HL-60 (cell line): ENCODE measurements at regions not wholly inside any gene's neighbourhood (a gene's known extent, or its start where the extent isn't known, plus 50 kb on each side); places are given as distances from the start of the nearest gene placed in this dataset.

ENCODE experiments used
- DNase-seq, 2 experiments: peaks; one replicate each; pipeline ENCODE4 v3.0.0-alpha.2; 2010 to 2020; ENCODE audit warnings: low read depth in 1 of 2, low spot score in 1 of 2
- H3K27ac ChIP-seq: fragments of 250-450 bp; sonication (Bioruptor Pico); replicated peaks from 2 replicates; pipeline ENCODE4 v1.5.1; 2020; ENCODE audit warnings: mild to moderate bottlenecking, moderate library complexity
- H3K27me3 ChIP-seq: fragments of 250-450 bp; sonication (Bioruptor Pico); 2 replicates; pipeline ENCODE4 v1.5.1; 2021; ENCODE audit warnings: mild to moderate bottlenecking, moderate library complexity; ENCODE audit not compliant: insufficient read depth, poor library complexity, severe bottlenecking
- H3K4me3 ChIP-seq: replicated peaks from 2 replicates; pipeline ENCODE4 v1.5.1; 2011; ENCODE audit warnings: mild to moderate bottlenecking, control low read depth, low read length; ENCODE audit not compliant: insufficient read depth
- GABPA ChIP-seq: IDR thresholded peaks from 2 replicates; pipeline ENCODE4 v1.6.1; 2012; ENCODE audit warnings: low read depth
- POLR2AphosphoS5 ChIP-seq: IDR thresholded peaks from 2 replicates; pipeline ENCODE4 v1.6.1; 2012; ENCODE audit warnings: low read depth
- SPI1 ChIP-seq: IDR thresholded peaks from 2 replicates; pipeline ENCODE4 v1.6.1; 2012; ENCODE audit warnings: low read depth, mild to moderate bottlenecking, borderline replicate concordance
- TF ChIP-seq, protein P1 (sequence below): IDR thresholded peaks from 2 replicates; pipeline ENCODE4 v1.6.1; 2012; ENCODE audit warnings: low read depth; ENCODE audit not compliant: insufficient replicate concordance
- TF ChIP-seq, protein P2 (sequence below): IDR thresholded peaks from one replicate; pipeline ENCODE4 v1.5.1; 2011; ENCODE audit warnings: low read length, control low read depth, inconsistent platforms; ENCODE audit not compliant: insufficient read depth

DNA sequence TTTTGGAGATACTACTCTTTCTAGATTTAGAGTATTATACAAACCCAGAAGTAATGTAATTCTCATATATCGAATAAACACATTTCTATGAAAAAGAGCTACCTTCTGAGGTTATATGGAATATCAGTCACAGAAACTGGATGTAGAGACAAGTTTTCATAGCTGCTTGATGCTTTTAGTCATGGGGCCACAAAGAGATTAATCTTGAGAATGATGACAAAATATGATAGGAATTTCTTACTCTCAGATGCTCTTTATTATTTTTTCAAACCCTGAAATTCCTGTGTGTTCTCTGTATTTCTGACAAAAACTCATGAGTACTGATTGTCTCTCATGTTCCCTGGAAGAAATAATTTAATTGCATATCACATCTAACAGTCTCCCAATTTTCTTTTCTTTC is 662.5 kb downstream of the RAPGEF2 start:
- no peak for TF ChIP-seq POLR2AphosphoS5
- TF ChIP-seq, protein P1, sequence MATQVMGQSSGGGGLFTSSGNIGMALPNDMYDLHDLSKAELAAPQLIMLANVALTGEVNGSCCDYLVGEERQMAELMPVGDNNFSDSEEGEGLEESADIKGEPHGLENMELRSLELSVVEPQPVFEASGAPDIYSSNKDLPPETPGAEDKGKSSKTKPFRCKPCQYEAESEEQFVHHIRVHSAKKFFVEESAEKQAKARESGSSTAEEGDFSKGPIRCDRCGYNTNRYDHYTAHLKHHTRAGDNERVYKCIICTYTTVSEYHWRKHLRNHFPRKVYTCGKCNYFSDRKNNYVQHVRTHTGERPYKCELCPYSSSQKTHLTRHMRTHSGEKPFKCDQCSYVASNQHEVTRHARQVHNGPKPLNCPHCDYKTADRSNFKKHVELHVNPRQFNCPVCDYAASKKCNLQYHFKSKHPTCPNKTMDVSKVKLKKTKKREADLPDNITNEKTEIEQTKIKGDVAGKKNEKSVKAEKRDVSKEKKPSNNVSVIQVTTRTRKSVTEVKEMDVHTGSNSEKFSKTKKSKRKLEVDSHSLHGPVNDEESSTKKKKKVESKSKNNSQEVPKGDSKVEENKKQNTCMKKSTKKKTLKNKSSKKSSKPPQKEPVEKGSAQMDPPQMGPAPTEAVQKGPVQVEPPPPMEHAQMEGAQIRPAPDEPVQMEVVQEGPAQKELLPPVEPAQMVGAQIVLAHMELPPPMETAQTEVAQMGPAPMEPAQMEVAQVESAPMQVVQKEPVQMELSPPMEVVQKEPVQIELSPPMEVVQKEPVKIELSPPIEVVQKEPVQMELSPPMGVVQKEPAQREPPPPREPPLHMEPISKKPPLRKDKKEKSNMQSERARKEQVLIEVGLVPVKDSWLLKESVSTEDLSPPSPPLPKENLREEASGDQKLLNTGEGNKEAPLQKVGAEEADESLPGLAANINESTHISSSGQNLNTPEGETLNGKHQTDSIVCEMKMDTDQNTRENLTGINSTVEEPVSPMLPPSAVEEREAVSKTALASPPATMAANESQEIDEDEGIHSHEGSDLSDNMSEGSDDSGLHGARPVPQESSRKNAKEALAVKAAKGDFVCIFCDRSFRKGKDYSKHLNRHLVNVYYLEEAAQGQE, result no peak
- TF ChIP-seq, protein P2, sequence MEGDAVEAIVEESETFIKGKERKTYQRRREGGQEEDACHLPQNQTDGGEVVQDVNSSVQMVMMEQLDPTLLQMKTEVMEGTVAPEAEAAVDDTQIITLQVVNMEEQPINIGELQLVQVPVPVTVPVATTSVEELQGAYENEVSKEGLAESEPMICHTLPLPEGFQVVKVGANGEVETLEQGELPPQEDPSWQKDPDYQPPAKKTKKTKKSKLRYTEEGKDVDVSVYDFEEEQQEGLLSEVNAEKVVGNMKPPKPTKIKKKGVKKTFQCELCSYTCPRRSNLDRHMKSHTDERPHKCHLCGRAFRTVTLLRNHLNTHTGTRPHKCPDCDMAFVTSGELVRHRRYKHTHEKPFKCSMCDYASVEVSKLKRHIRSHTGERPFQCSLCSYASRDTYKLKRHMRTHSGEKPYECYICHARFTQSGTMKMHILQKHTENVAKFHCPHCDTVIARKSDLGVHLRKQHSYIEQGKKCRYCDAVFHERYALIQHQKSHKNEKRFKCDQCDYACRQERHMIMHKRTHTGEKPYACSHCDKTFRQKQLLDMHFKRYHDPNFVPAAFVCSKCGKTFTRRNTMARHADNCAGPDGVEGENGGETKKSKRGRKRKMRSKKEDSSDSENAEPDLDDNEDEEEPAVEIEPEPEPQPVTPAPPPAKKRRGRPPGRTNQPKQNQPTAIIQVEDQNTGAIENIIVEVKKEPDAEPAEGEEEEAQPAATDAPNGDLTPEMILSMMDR, result no peak
- no peak for TF ChIP-seq SPI1
- no peak for TF ChIP-seq GABPA
- no peak overlapping the region for H3K4me3 ChIP-seq
- no peaks in the 10 kb centered on the region for H3K27me3 ChIP-seq
- H3K27ac ChIP-seq, result no peak overlapping the region
- DNase-seq, result no peak

DNA sequence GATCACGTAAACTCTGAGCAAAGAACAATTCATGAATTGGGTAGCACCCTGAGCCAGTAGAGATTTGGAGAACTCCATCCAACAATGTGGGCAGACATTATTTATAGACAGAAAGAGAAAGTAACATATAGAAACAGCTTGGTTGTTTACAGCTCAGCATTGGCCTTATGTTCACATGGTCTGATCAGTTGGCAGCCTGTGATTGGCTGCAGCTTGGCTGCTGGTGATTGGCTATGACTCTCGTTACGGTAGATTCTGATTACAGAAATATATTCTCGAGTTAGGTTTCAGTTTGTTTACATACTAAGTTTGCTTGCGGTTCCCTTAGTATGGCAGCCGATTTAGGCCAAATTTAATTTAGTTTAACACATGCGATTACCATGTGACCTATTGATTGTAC is 663.4 kb downstream of the RAPGEF2 start:
- H3K27me3 ChIP-seq, result no peaks in the 10 kb centered on the region
- no peak for DNase-seq
- TF ChIP-seq GABPA (no peak), POLR2AphosphoS5 (no peak), SPI1 (no peak)
- TF ChIP-seq, protein P1, result no peak
- TF ChIP-seq, protein P2, result no peak
- H3K27ac ChIP-seq, result no peak overlapping the region
- H3K4me3 ChIP-seq, result no peak overlapping the region

DNA sequence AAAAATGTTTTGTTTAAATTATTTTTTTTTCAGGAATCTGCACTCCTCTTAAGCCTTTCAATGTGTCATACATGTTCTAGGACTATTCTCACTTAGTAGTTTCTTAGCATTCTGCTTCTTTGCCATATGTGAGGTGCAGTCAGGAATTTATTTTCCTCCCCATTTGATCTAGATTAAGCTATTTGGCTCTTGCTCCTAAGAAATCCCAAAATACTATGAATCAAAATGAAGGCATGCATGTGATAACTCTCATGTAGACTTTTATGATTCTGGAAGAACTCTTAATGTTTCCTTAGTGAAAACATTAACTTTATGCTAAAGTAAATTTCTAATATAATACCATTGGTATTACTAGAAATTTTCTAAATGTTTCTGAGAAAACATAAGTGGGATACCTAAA is 664.5 kb downstream of the RAPGEF2 start:
- Histone ChIP-seq H3K27ac (no peak overlapping the region), H3K27me3 (no peaks in the 10 kb centered on the region), H3K4me3 (no peak overlapping the region)
- DNase-seq, result no peak
- TF ChIP-seq, protein P1, result no peak
- TF ChIP-seq GABPA, result no peak

DNA sequence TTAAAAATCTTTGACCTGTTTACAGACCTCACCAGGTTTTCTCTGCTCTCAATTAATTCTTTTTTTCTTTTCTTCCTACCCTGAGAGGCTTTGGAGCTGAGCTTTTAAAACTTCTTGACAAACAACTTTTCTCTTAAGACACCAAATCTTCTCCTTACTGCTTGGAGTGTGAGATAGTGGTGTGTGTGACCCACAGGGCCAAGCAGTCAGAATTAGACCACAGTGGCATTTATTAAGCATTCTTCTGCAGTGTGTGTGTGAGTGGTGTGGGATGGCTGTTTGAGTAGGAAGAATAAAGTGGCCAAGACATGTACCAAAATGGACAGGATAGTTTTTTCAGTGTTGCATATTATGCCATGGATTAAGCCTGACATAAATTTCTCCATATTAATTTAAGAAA is 665.1 kb downstream of the RAPGEF2 start:
- H3K27ac ChIP-seq, result no peak overlapping the region
- TF ChIP-seq, protein P2, result no peak
- TF ChIP-seq GABPA (no peak), POLR2AphosphoS5 (no peak), SPI1 (no peak)
- TF ChIP-seq, protein P1, result no peak
- DNase-seq, result no peak

More for the DNA sequence above, 665.1 kb downstream of the RAPGEF2 start:
- H3K4me3 ChIP-seq, result no peak overlapping the region
- no peaks in the 10 kb centered on the region for H3K27me3 ChIP-seq
